ENCODE measurements at regions not wholly inside any gene's neighbourhood (a gene's known extent, or its start where the extent isn't known, plus 50 kb on each side); places are given as distances from the start of the nearest gene placed in this dataset.

- Histone ChIP-seq H3K27me3 (ENCODE audit: control insufficient read depth, extremely low read depth, insufficient read depth, low read length) (no peaks in the 10 kb centered on the region), H3K27ac (ENCODE audit: control insufficient read depth, insufficient read depth, low read length) (no peak overlapping the region), H3K4me3 (ENCODE audit: control insufficient read depth in 2 of 3, extremely low read depth in 1 of 3, insufficient read depth in 2 of 3, low read depth in 1 of 3, low read length in 3 of 3) (no peak overlapping the region), H3K4me1 (ENCODE audit: control insufficient read depth, extremely low read depth, insufficient read depth, low read length) (no peaks in the 10 kb centered on the region), H3K4me2 (ENCODE audit: control insufficient read depth, extremely low read depth, insufficient read depth, low read depth, low read length) (no peak overlapping the region), H3K9ac (ENCODE audit: control insufficient read depth, extremely low read depth, insufficient read depth, low read length) (no peak overlapping the region), H3K79me2 (ENCODE audit: control insufficient read depth, insufficient read depth, low read length) (no peaks in the 10 kb centered on the region), H2AFZ (ENCODE audit: control insufficient read depth, low read length) (no peak overlapping the region), H3K36me3 (ENCODE audit: control insufficient read depth in 2 of 2, extremely low read depth in 1 of 2, insufficient read depth in 2 of 2, low read length in 2 of 2) (no peaks in the 10 kb centered on the region), H3K9me3 (ENCODE audit: control insufficient read depth, low read depth, low read length) (peaks cover 12% of the 10 kb centered on the region), H4K20me1 (ENCODE audit: control insufficient read depth, extremely low read depth, insufficient read depth, low read length) (no peaks in the 10 kb centered on the region), H3K9me1 (ENCODE audit: control insufficient read depth, extremely low read depth, insufficient read depth, low read length) (no peaks in the 10 kb centered on the region)
- TF ChIP-seq EZH2 (IDR thresholded peaks at IDR 0.05; ENCODE audit: low read length) (no peak), CTCF (optimal IDR thresholded peaks at IDR 0.05 in 1 of 3, IDR thresholded peaks at IDR 0.05 in 1 of 3, conservative IDR thresholded peaks at IDR 0.05 in 1 of 3; ENCODE audit: extremely low read depth in 1 of 3, insufficient read depth in 2 of 3, low read length in 3 of 3) (no peak)
- dilution Hi-C loops (cut with MboI; ENCODE audit: extremely low pct_ligation_motif_present, low sequenced_read_pairs) = no loop called here
- DNase-seq (ENCODE audit: low read depth, low spot score) (no peak), FAIRE-seq (no peak)
These were observed 616.2 kb downstream of the GALR1 start for GRCh38 chr18:77865853-77866252.

DNA sequence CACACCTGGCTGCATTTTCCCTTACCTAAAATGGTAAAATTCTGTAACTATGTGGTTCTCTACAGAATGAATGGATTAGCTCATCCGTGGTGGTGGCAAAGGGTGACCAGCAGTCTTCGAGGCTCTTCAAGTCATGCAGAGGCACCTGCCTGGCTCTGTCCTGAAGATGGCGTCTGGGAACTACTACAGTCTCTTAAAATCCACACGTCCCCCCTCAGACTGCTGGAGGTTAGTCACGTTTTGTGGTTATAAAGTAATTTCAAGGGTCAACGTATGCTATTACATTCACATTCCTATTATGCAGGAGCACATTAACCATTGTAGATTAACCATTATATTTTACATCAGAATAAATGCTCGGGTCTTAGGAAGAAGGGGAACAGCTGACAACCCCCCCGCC lies 616.7 kb downstream of the GALR1 start:
- no peaks in the 10 kb centered on the region for H4K20me1 ChIP-seq (ENCODE audit: control insufficient read depth, extremely low read depth, insufficient read depth, low read length)
- H3K4me2 ChIP-seq (ENCODE audit: control insufficient read depth, extremely low read depth, insufficient read depth, low read depth, low read length) = no peak overlapping the region
- H3K79me2 ChIP-seq (ENCODE audit: control insufficient read depth, insufficient read depth, low read length) = no peaks in the 10 kb centered on the region
- H3K27ac ChIP-seq (ENCODE audit: control insufficient read depth, insufficient read depth, low read length) = no peak overlapping the region
- FAIRE-seq = no peak
- H3K4me1 ChIP-seq (ENCODE audit: control insufficient read depth, extremely low read depth, insufficient read depth, low read length) = no peaks in the 10 kb centered on the region
- dilution Hi-C loops (cut with MboI; ENCODE audit: extremely low pct_ligation_motif_present, low sequenced_read_pairs) = no loop called here
- peaks cover 12% of the 10 kb centered on the region for H3K9me3 ChIP-seq (ENCODE audit: control insufficient read depth, low read depth, low read length)
- no peak for TF ChIP-seq CTCF (optimal IDR thresholded peaks at IDR 0.05 in 1 of 3, IDR thresholded peaks at IDR 0.05 in 1 of 3, conservative IDR thresholded peaks at IDR 0.05 in 1 of 3; ENCODE audit: extremely low read depth in 1 of 3, insufficient read depth in 2 of 3, low read length in 3 of 3)
- TF ChIP-seq EZH2 (IDR thresholded peaks at IDR 0.05; ENCODE audit: low read length) = no peak
- H2AFZ ChIP-seq (ENCODE audit: control insufficient read depth, low read length) = no peak overlapping the region
- H3K9me1 ChIP-seq (ENCODE audit: control insufficient read depth, extremely low read depth, insufficient read depth, low read length) = no peaks in the 10 kb centered on the region
- no peaks in the 10 kb centered on the region for H3K27me3 ChIP-seq (ENCODE audit: control insufficient read depth, extremely low read depth, insufficient read depth, low read length)
- no peak overlapping the region for H3K4me3 ChIP-seq (ENCODE audit: control insufficient read depth in 2 of 3, extremely low read depth in 1 of 3, insufficient read depth in 2 of 3, low read depth in 1 of 3, low read length in 3 of 3)
- no peak for DNase-seq (ENCODE audit: low read depth, low spot score)
- H3K9ac ChIP-seq (ENCODE audit: control insufficient read depth, extremely low read depth, insufficient read depth, low read length) = no peak overlapping the region
- no peaks in the 10 kb centered on the region for H3K36me3 ChIP-seq (ENCODE audit: control insufficient read depth in 2 of 2, extremely low read depth in 1 of 2, insufficient read depth in 2 of 2, low read length in 2 of 2)

Data from keratinocyte (primary cell).